ENCODE measurements at regions not wholly inside any gene's neighbourhood (a gene's known extent, or its start where the extent isn't known, plus 50 kb on each side); places are given as distances from the start of the nearest gene placed in this dataset.

GRCh38 chr3:35488526-35488925 lies 150.8 kb upstream of the ARPP21 start:
- Mint-ChIP-seq H3K27ac (no peak overlapping the region), H3K27me3 (ENCODE audit: insufficient read depth) (no peaks in the 10 kb centered on the region), H3K9me3 (peaks cover 42% of the 10 kb centered on the region), H3K36me3 (ENCODE audit: low read depth) (no peaks in the 10 kb centered on the region), H3K4me3 (no peak overlapping the region), H3K4me1 (ENCODE audit: low read depth) (no peaks in the 10 kb centered on the region)
- TF ChIP-seq, protein P1, sequence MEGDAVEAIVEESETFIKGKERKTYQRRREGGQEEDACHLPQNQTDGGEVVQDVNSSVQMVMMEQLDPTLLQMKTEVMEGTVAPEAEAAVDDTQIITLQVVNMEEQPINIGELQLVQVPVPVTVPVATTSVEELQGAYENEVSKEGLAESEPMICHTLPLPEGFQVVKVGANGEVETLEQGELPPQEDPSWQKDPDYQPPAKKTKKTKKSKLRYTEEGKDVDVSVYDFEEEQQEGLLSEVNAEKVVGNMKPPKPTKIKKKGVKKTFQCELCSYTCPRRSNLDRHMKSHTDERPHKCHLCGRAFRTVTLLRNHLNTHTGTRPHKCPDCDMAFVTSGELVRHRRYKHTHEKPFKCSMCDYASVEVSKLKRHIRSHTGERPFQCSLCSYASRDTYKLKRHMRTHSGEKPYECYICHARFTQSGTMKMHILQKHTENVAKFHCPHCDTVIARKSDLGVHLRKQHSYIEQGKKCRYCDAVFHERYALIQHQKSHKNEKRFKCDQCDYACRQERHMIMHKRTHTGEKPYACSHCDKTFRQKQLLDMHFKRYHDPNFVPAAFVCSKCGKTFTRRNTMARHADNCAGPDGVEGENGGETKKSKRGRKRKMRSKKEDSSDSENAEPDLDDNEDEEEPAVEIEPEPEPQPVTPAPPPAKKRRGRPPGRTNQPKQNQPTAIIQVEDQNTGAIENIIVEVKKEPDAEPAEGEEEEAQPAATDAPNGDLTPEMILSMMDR (IDR thresholded peaks at IDR 0.05) = no peak
- DNase-seq = no peak

- no peak overlapping the region for H3K4me3 Mint-ChIP-seq
- H3K9me3 Mint-ChIP-seq = peaks cover 31% of the 10 kb centered on the region
- TF ChIP-seq, protein P1 (IDR thresholded peaks at IDR 0.05) = no peak
- no peak overlapping the region for H3K27ac Mint-ChIP-seq
- H3K36me3 Mint-ChIP-seq (ENCODE audit: low read depth) = no peaks in the 10 kb centered on the region
- no peaks in the 10 kb centered on the region for H3K27me3 Mint-ChIP-seq (ENCODE audit: insufficient read depth)
- no peaks in the 10 kb centered on the region for H3K4me1 Mint-ChIP-seq (ENCODE audit: low read depth)
- DNase-seq = no peak
Observed at GRCh38 chr3:35492841-35493240, 146.5 kb upstream of the ARPP21 start.

DNA sequence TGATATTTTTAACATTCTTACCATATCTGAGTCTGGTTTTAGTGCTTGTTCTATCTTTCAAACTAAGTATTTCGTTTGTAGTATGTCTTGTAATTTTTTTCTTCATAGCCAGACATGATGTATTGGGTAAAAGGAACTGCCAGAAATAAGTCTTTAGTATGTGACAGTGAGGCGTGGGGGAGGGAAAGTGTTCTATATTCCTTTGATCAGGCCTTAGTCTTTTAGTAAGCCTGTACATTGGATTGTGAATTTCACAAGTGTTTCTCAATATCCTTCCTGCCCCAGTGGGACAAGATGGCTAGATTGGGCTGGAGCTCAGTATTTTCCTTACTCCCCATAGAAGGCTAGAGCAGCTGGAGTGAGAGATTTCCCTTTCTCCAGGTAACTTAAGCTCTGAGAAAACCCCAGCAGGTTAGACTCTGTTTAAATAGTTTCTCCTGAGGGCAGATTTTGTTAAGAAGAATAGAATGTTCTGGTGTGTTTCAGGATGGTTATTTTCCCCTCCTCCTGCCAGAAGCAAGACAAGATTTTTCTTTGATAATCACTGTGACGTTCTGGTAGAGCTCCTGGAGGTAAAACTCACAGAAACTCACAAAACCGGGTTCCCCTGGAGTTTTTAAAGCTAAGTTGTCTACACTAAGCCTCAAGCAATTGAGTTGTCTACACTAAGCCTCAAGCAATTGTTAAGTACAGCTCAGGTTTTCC lies 140.7 kb upstream of the ARPP21 start:
- H3K27ac Mint-ChIP-seq = no peak overlapping the region
- H3K27me3 Mint-ChIP-seq (ENCODE audit: insufficient read depth) = no peaks in the 10 kb centered on the region
- H3K4me3 Mint-ChIP-seq = no peak overlapping the region

GRCh38 chr3:35500641-35501350 lies 138.5 kb upstream of the ARPP21 start:
- H3K4me3 Mint-ChIP-seq = no peak overlapping the region
- no peaks in the 10 kb centered on the region for H3K4me1 Mint-ChIP-seq (ENCODE audit: low read depth)
- no peaks in the 10 kb centered on the region for H3K27me3 Mint-ChIP-seq (ENCODE audit: insufficient read depth)
- H3K36me3 Mint-ChIP-seq (ENCODE audit: low read depth) = no peaks in the 10 kb centered on the region; the same call in 1 of the 2 replicates
- no peak overlapping the region for H3K27ac Mint-ChIP-seq
- TF ChIP-seq, protein P1 (IDR thresholded peaks at IDR 0.05) = no peak
- H3K9me3 Mint-ChIP-seq = peaks cover 24% of the 10 kb centered on the region
- DNase-seq = no peak

More for the DNA sequence above, 140.7 kb upstream of the ARPP21 start:
- no peaks in the 10 kb centered on the region; the same call in 1 of the 2 replicates for H3K36me3 Mint-ChIP-seq (ENCODE audit: low read depth)
- TF ChIP-seq, protein P1 (IDR thresholded peaks at IDR 0.05) = no peak
- no peaks in the 10 kb centered on the region for H3K4me1 Mint-ChIP-seq (ENCODE audit: low read depth)
- no peak for DNase-seq
- H3K9me3 Mint-ChIP-seq = peaks cover 21% of the 10 kb centered on the region

GRCh38 chr3:35502699-35503098 lies 136.6 kb upstream of the ARPP21 start:
- TF ChIP-seq, protein P1 (IDR thresholded peaks at IDR 0.05) = no peak
- no peak overlapping the region for H3K27ac Mint-ChIP-seq
- no peaks in the 10 kb centered on the region; the same call in 1 of the 2 replicates for H3K36me3 Mint-ChIP-seq (ENCODE audit: low read depth)
- H3K9me3 Mint-ChIP-seq = peaks cover 33% of the 10 kb centered on the region
- no peak overlapping the region for H3K4me3 Mint-ChIP-seq
- no peaks in the 10 kb centered on the region for H3K4me1 Mint-ChIP-seq (ENCODE audit: low read depth)
- no peaks in the 10 kb centered on the region for H3K27me3 Mint-ChIP-seq (ENCODE audit: insufficient read depth)
- no peak for DNase-seq
